Renal pelvis (tissue), 1 donor: ENCODE measurements at regions not wholly inside any gene's neighbourhood (a gene's known extent, or its start where the extent isn't known, plus 50 kb on each side); places are given as distances from the start of the nearest gene placed in this dataset.

Experiments
- DNase-seq: peaks from one replicate; pipeline ENCODE4 v3.0.0-alpha.2; 2013

GRCh38 chr1:80910426-80910825 lies 890.3 kb upstream of the ADGRL2 start:
- no peak for DNase-seq

- DNase-seq = no peak
These were observed 891.5 kb upstream of the ADGRL2 start for GRCh38 chr1:80909172-80909784.

- no peak for DNase-seq
These were observed 903.9 kb upstream of the ADGRL2 start for GRCh38 chr1:80896781-80897356.

GRCh38 chr1:80894921-80895320 lies 905.8 kb upstream of the ADGRL2 start:
- DNase-seq = no peak

- no peak for DNase-seq
These were observed 907.6 kb upstream of the ADGRL2 start for GRCh38 chr1:80893115-80893514.

GRCh38 chr1:80892539-80892938 lies 908.2 kb upstream of the ADGRL2 start:
- no peak for DNase-seq

GRCh38 chr1:80891871-80892270 lies 908.9 kb upstream of the ADGRL2 start:
- DNase-seq = no peak

- DNase-seq = no peak
These were observed 918.2 kb upstream of the ADGRL2 start for GRCh38 chr1:80882553-80882952.

- DNase-seq = no peak
These were observed 922.4 kb upstream of the ADGRL2 start for GRCh38 chr1:80878343-80878742.

- no peak for DNase-seq
These were observed 924.7 kb upstream of the ADGRL2 start for GRCh38 chr1:80876035-80876434.

- no peak for DNase-seq
These were observed 931.4 kb upstream of the ADGRL2 start for GRCh38 chr1:80869299-80869698.

GRCh38 chr1:80847904-80848303 lies 952.8 kb upstream of the ADGRL2 start:
- DNase-seq = no peak

GRCh38 chr1:80846966-80847365 lies 953.8 kb upstream of the ADGRL2 start:
- no peak for DNase-seq

GRCh38 chr1:80842796-80843195 lies 957.9 kb upstream of the ADGRL2 start:
- DNase-seq = no peak

GRCh38 chr1:80841261-80841660 lies 959.5 kb upstream of the ADGRL2 start:
- DNase-seq = no peak

GRCh38 chr1:80837066-80837465 lies 963.7 kb upstream of the ADGRL2 start:
- no peak for DNase-seq

- DNase-seq = no peak
These were observed 964.2 kb upstream of the ADGRL2 start for GRCh38 chr1:80836505-80836904.

- no peak for DNase-seq
These were observed 973.1 kb upstream of the ADGRL2 start for GRCh38 chr1:80827666-80828065.

- DNase-seq = no peak
These were observed 975.7 kb upstream of the ADGRL2 start for GRCh38 chr1:80825067-80825466.

GRCh38 chr1:80818211-80818610 lies 982.5 kb upstream of the ADGRL2 start:
- DNase-seq = peak; percentile 10

- DNase-seq = no peak
These were observed 992.8 kb upstream of the ADGRL2 start for GRCh38 chr1:80807981-80808380.

- no peak for DNase-seq
These were observed 994.3 kb upstream of the ADGRL2 start for GRCh38 chr1:80806431-80806830.

GRCh38 chr1:80801695-80802094 lies 999.0 kb upstream of the ADGRL2 start:
- DNase-seq = no peak

- no peak for DNase-seq
These were observed 1001.3 kb upstream of the ADGRL2 start for GRCh38 chr1:80799457-80799856.
